SK-N-SH treated with all-trans-retinoic acid at 6 μM for 48 hours (cell line): ENCODE measurements at regions not wholly inside any gene's neighbourhood (a gene's known extent, or its start where the extent isn't known, plus 50 kb on each side); places are given as distances from the start of the nearest gene placed in this dataset.

ENCODE experiments used
- BACH2 ChIP-seq: fragments of 250-450 bp; sonication (Bioruptor Pico); IDR thresholded peaks from 2 replicates; pipeline ENCODE4 v1.9.0; 2021; ENCODE audit warnings: mild to moderate bottlenecking, borderline replicate concordance
- CSDC2 ChIP-seq: fragments of 250-450 bp; sonication (Bioruptor Pico); IDR thresholded peaks from 2 replicates; pipeline ENCODE4 v1.5.0; 2020; ENCODE audit warnings: mild to moderate bottlenecking, moderate library complexity
- ISL1 ChIP-seq: fragments of 250-450 bp; sonication (Bioruptor Pico); IDR thresholded peaks from 2 replicates; pipeline ENCODE4 v2.1.2; 2022; ENCODE audit warnings: mild to moderate bottlenecking, moderate library complexity
- PPARA ChIP-seq: fragments of 250-450 bp; sonication (Bioruptor Pico); IDR thresholded peaks from 2 replicates; pipeline ENCODE4 v1.5.0; 2020; ENCODE audit warnings: mild to moderate bottlenecking, borderline replicate concordance
- RARB ChIP-seq: fragments of 250-450 bp; sonication (Bioruptor Pico); IDR thresholded peaks from 2 replicates; pipeline ENCODE4 v1.8.0; 2021; ENCODE audit warnings: mild to moderate bottlenecking, moderate library complexity
- SNAI2 ChIP-seq: fragments of 250-450 bp; sonication (Bioruptor Pico); IDR thresholded peaks from 2 replicates; pipeline ENCODE4 v1.5.0; 2020; ENCODE audit warnings: mild to moderate bottlenecking, moderate library complexity
- TSHZ2 ChIP-seq: fragments of 250-450 bp; sonication (Bioruptor Pico); IDR thresholded peaks from 2 replicates; pipeline ENCODE4 v1.5.0; 2020; ENCODE audit warnings: mild to moderate bottlenecking, moderate library complexity
- ZFP3 ChIP-seq: fragments of 250-450 bp; sonication (Bioruptor Pico); IDR thresholded peaks from 2 replicates; pipeline ENCODE4 v1.5.0; 2020; ENCODE audit warnings: mild to moderate bottlenecking, moderate library complexity
- ZFP30 ChIP-seq: fragments of 450-650 bp; formaldehyde crosslinking; IDR thresholded peaks from 2 replicates; pipeline ENCODE4 v1.5.0; 2022; ENCODE audit warnings: mild to moderate bottlenecking, moderate library complexity
- ZNF70 ChIP-seq: fragments of 450-650 bp; formaldehyde crosslinking; IDR thresholded peaks from 2 replicates; pipeline ENCODE4 v1.5.0; 2020; ENCODE audit warnings: mild to moderate bottlenecking, moderate library complexity
- ZNF8 ChIP-seq: fragments of 450-650 bp; formaldehyde crosslinking; IDR thresholded peaks from 2 replicates; pipeline ENCODE4 v1.5.0; 2020; ENCODE audit warnings: mild to moderate bottlenecking, moderate library complexity
- TF ChIP-seq, protein P1 (sequence below): fragments of 250-450 bp; sonication (Bioruptor Pico); IDR thresholded peaks from 2 replicates; pipeline ENCODE4 v1.8.0; 2020; ENCODE audit warnings: mild to moderate bottlenecking, moderate library complexity, borderline replicate concordance
- TF ChIP-seq, protein P2 (sequence below): fragments of 250-450 bp; sonication (Bioruptor Pico); IDR thresholded peaks from 2 replicates; pipeline ENCODE4 v1.5.1; 2020; ENCODE audit warnings: low read depth, mild to moderate bottlenecking, moderate library complexity
- TF ChIP-seq, protein P3 (sequence below): fragments of 250-450 bp; sonication (Bioruptor Pico); IDR thresholded peaks from 2 replicates; pipeline ENCODE4 v1.8.0; 2021; ENCODE audit warnings: low read depth, mild to moderate bottlenecking, moderate library complexity, borderline replicate concordance

GRCh38 chr10:31656851-31657433 is 271.7 kb downstream of the ARHGAP12 start:
- TF ChIP-seq BACH2 (CRISPR knock-in tag) (no peak), RARB (CRISPR knock-in tag) (no peak), CSDC2 (no peak), ZFP30 (no peak), PPARA (CRISPR knock-in tag) (no peak), ZNF8 (CRISPR knock-in tag) (no peak), ZNF70 (CRISPR knock-in tag) (no peak), ISL1 (CRISPR knock-in tag) (no peak), SNAI2 (CRISPR knock-in tag) (no peak), TSHZ2 (no peak), ZFP3 (no peak)
- TF ChIP-seq, protein P1, sequence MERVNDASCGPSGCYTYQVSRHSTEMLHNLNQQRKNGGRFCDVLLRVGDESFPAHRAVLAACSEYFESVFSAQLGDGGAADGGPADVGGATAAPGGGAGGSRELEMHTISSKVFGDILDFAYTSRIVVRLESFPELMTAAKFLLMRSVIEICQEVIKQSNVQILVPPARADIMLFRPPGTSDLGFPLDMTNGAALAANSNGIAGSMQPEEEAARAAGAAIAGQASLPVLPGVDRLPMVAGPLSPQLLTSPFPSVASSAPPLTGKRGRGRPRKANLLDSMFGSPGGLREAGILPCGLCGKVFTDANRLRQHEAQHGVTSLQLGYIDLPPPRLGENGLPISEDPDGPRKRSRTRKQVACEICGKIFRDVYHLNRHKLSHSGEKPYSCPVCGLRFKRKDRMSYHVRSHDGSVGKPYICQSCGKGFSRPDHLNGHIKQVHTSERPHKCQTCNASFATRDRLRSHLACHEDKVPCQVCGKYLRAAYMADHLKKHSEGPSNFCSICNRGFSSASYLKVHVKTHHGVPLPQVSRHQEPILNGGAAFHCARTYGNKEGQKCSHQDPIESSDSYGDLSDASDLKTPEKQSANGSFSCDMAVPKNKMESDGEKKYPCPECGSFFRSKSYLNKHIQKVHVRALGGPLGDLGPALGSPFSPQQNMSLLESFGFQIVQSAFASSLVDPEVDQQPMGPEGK, result no peak
- TF ChIP-seq, protein P2, sequence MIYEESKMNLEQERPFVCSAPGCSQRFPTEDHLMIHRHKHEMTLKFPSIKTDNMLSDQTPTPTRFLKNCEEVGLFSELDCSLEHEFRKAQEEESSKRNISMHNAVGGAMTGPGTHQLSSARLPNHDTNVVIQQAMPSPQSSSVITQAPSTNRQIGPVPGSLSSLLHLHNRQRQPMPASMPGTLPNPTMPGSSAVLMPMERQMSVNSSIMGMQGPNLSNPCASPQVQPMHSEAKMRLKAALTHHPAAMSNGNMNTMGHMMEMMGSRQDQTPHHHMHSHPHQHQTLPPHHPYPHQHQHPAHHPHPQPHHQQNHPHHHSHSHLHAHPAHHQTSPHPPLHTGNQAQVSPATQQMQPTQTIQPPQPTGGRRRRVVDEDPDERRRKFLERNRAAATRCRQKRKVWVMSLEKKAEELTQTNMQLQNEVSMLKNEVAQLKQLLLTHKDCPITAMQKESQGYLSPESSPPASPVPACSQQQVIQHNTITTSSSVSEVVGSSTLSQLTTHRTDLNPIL (CRISPR knock-in tag), result no peak
- TF ChIP-seq, protein P3, sequence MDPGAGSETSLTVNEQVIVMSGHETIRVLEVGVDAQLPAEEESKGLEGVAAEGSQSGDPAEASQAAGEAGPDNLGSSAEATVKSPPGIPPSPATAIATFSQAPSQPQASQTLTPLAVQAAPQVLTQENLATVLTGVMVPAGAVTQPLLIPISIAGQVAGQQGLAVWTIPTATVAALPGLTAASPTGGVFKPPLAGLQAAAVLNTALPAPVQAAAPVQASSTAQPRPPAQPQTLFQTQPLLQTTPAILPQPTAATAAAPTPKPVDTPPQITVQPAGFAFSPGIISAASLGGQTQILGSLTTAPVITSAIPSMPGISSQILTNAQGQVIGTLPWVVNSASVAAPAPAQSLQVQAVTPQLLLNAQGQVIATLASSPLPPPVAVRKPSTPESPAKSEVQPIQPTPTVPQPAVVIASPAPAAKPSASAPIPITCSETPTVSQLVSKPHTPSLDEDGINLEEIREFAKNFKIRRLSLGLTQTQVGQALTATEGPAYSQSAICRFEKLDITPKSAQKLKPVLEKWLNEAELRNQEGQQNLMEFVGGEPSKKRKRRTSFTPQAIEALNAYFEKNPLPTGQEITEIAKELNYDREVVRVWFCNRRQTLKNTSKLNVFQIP (CRISPR knock-in tag), result no peak
